ENCODE measurements at regions not wholly inside any gene's neighbourhood (a gene's known extent, or its start where the extent isn't known, plus 50 kb on each side); places are given as distances from the start of the nearest gene placed in this dataset.

GRCh38 chr7:131244259-131244852 is 83.3 kb upstream of the MKLN1 start:
- TF ChIP-seq POLR2A (IDR thresholded peaks at IDR 0.05) (no peak), EP300 (IDR thresholded peaks at IDR 0.05) (peak in 1 of 2 donors; percentile 23)

All from tibial nerve (tissue), 3 donors.